NCI-H187 (cell line): ENCODE measurements at regions not wholly inside any gene's neighbourhood (a gene's known extent, or its start where the extent isn't known, plus 50 kb on each side); places are given as distances from the start of the nearest gene placed in this dataset.

Experiments used
- DNase-seq, 2 experiments: peaks; one replicate each; lab custom pipeline; 2025; lab: John Stamatoyannopoulos, UW

DNA sequence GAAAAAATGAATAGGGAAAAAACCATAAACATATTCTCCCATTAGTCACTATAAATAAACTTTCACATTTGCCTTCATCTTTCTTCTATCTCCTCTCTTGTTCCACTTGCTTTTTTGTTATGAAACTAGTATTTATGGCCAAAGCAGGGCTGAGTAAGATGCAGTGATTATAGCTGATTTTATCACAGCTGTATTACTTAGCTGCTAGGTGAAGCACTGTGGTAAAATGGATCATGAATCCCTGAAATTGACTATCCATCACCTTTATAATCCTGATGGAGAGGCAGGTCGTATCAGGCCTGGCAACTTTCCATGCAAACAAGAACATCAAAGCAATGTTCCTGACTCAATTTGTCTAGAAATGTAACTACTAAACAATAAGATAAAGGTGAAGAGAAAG, 471.6 kb downstream of the TUSC7 start:
- DNase-seq = no peak

DNA sequence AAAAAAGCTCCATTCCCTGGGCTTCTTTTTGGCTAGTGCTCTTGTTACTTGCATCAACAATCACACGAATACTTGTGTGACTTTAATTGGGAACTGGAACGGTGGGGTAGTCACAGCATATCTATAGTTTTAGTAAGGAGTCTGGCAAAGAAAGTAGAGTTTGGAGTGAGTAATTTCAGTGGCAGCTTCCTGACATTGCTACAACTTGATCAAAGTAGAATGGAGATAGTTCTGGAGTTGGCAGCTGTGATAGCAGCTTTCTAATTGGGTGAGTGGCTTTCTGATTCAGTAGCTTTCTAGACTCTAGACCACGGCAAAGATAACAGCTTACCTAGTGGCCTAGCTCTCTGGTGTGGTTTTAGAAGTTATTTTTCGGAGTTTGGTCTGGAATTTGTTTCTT, 475.0 kb downstream of the TUSC7 start:
- DNase-seq = no peak

DNA sequence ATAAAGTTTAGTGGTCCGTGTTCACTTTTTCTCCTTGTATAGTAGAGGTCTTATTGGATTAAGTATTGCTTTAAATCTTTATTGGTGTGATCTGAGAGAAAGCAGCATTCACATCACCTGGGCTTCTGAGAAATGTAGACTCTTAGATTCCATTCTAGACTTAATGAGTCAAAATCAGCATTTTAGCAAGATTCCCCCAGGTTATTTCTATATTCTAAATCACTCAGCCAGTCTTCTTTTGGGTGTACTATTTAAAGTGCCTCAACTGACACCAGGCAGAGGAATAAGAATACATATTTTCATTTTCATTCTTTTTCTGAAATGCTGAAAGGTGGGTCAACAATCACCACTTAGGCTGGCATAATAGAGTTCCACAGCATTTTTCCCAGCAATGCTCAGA, 481.7 kb downstream of the TUSC7 start:
- no peak for DNase-seq

DNA sequence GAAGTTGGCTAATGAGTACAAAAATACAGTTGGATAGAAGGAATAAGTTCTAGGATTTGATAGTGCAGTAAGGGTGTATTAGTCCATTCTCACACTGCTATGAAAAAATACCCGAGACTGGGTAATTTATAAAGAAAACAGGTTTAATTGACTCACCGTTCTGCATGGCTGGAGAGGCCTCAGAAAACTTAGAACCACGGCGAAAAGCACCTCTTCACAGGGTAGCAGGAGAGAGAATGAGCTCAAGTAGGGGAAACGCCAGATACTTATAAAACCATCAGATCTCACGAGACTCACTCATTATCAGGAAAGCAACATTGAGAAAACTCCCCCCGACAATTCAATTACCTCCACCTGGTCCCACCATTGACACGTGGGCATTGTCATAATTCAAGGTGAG, 483.3 kb downstream of the TUSC7 start:
- peak; percentile 15 to 50 for DNase-seq

DNA sequence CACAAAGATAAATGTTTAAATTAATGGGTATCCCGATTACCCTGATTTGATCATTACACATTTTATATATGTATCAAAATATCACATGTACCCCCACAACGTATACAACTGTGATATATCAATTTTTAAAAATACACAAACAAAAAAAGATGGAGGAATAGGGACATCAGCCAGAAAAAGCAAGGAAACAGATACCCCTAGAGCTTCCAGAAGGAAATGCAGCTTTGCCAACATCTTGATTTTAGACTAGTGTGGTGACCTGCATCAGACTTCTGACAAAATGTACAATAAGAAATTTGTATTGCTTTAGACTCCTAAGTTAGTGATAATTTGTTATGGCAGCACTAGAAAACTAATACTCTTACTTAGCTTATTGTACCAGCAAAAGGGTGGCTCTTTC, 483.8 kb downstream of the TUSC7 start:
- no peak for DNase-seq

DNA sequence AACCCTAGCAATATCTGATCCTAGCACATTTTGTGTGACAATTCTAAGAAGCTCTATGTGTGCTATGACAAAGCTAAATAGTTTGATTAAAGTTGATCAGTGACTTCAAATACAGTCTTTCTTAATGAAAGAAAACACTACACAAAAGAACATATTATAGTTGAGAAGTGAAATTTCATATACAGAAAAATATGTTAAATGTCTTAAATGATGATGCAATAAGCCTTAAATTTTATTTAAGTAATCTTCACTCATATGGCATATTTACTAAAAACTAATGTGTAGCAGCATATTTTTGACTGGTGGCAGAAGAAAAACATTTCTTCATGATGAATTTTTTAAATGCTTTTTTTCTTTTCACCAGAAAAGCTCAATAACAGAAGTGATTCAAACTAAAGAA, 485.5 kb downstream of the TUSC7 start:
- DNase-seq = no peak

DNA sequence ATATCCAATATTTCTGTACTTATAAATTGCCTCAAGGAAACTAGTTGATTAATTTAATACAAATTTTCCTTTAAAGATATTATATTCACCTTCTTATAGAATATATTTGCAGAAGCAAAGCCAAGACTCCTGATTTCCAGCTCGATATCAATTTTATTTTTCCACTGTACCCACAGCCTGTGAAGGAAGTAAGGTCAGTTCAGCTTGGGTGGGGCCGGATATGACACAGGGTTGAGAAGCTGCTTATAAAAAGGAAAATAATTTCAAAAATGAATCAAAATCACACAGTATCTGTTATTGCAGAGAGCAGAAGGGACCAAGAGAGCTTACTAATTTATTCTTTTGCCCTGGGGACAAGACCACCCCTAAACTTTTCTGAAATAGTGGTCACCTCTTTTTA, 491.4 kb downstream of the TUSC7 start:
- no peak for DNase-seq

DNA sequence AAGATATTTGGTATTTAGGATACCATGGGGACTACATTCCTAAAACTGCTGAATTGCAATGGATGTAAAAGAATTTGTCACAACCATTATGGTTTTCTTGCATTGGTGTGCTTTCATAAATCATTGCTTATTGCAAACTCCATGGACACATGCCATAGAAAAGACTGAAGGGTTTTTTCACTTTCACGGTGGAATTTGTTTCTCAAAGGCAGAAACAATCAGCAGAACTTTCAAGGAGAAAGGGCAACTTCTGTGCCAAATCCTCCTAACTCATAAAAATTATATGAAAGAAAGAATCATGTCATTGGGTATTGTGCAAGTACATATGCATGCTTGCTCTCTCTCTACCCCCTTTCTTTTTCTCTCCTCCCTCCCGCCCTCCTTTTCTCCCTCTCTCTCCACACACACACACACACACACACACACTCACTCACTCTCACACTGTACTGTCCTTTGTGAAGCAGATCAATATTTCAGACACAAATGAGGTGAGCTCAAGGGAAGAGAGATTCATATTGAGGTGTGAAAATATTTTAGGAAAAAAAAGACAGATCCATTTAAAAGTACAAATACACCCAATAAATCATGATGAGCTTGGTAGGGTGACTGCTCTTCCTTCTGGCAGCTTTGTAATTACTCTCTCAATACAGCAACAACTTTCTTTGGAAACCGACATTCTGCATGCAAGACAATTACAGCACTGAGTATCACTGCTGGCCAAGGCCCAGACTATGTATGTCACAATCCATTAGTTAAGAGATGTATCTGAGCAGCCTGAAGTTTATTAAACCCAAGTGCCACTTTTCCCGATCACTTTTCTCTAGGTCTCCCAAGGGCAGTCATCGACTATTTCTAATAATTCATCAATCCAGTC, 492.6 kb downstream of the TUSC7 start:
- DNase-seq = no peak

DNA sequence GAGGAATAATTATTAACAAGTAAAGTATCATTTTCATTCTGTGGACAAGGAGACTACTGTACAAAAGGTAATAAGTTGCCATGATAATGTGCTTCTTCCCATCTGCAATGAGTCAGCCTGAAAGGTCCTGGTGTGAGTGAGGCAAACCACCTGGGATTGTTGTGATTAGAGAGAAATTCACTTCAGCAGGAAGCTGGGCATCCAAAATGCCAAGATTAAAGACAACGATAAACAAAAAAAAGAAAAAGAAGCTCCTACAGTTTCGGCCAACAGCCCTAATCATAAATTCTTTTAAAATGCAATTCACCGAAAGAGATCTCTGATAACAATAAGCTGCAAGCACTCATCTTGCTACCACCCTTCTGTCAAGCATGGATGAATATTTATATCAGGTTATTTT, 507.8 kb downstream of the TUSC7 start:
- no peak for DNase-seq

DNA sequence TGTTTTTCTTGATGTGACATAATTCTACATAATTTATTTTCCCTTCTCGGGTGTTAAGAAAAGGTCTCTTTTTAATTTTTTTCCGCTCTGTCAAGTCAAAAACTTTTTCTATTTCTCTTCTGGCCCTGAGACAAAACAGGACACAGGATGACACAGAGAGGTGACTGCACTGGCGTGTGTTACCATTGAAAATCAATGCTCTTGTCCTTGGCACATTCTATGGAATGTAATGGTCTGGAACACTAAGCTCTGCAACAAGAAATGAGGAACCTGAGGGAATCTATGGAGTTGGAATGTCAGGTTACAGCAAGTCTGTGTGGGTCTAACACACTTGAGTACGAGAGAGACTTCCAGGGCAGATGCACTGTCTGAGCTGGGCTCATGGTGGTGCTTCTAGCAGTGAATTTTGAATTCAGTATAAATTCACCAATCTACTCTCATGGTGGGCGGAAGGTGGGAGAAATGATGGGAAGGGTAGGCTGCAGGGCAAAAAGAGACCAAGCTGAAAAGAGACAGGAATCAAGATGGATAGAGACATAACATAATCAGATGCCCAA, 508.3 kb downstream of the TUSC7 start:
- no peak for DNase-seq

DNA sequence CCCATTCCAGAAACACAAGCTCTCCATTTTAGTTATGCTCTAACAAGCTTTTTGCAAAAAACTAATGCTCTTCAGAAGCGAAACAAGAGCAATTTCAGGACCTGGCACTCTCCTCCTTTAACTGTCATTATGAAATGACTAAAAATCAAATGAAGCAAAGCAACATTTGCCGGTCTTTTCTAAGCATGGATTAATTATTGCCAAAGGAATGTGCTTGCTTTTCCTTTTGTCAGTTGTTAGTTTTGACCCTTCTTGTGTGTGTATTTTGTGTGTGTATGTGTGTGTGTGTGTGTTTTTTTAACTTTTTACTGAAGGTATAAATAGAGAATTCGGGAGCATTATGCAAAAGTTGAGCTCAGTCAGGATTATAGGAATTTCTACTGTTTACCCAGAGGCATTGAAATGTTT, 509.1 kb downstream of the TUSC7 start:
- DNase-seq = no peak

DNA sequence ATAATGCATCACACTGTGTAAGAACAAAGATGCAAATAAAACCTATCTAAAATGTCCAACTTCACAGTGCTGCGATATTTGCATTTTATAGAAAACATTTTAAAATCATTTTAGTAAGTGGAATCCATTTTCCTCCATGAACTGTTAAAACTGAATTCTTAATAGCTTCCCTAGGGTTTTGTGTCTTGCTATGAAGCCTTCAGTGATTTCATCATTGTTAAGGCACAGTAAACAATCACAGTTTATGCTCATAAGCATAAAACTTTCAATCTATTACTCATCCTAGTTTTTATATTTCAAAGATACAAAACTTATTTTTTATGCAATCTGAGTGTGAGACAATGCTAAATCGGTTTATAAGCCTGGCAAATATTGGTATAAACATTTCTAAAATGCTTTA, 509.7 kb downstream of the TUSC7 start:
- DNase-seq = no peak

DNA sequence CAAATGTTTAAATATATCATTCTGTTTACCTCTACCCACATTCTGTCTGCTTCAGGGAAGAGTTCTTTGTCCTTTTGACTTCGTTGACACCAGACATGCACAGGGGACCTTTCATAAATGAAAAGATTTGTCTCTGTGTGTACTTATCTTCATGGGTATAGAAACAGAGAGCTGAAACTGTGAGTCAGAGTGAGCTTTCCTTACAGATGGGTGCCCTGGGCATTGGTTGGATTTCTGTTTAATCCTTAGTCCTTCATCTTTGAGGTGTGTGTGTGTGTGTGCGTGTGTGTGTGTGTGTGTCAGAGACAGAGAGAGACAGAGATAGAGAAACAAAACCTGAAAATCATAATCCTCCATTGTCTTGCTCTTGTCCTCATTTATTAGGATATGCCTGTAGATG, 517.4 kb downstream of the TUSC7 start:
- no peak for DNase-seq

DNA sequence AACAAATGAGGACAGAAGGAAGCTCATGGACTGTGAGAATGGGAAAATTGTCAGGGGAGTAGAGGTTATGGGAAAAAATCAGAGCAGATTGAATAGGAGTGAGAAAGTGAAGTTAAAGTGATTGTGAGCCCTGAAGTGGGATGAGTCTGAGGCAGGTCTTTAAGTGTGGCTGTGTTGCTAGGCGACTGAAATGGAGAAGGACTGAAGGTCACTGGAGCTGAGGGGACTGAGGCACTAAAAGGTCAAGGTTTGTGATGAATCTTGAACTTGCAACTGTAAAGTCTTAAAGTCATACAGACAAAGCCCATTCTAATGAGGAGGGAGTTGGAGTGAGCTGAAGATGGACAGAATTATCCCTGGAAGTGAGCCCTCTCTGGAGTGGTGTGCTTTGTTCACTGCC, 518.9 kb downstream of the TUSC7 start:
- no peak for DNase-seq

DNA sequence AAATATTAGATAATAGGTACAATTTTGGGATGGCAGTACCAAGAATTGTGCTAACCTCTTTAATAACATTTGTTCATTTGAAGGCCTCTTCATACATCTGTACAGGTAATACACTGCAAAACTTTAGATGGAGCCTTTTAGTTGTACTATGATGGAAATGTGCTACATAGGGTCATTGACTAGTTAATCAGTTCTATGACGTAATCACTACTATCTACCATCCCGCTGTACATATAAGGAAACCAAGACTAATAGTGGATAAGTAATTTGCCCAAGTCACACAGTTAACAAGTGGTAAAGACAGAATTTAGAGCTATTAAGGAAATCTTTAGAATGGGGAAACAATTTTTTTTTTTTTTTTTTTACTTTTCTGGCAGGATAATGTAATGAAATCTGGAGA, 521.3 kb downstream of the TUSC7 start:
- no peak for DNase-seq

DNA sequence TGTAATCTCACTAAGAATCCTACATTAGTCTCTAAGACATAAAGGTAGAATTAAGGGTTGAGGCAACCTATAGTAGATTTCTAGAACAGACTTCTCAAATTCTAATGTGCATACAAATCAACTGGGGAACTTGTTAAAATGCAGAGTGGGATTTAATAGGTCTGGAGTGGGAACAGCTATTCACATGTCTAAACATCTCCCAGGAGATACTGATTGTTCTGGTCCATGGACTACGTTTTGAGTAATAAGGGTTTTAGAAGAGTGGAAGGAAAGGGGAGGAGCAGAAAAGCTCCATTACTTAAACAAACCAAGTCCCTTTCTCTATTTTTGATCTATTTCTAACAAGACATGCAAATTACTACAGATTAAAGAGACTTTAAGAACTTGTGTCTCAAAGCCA, 524.8 kb downstream of the TUSC7 start:
- peak; percentile 54 to 63 for DNase-seq

DNA sequence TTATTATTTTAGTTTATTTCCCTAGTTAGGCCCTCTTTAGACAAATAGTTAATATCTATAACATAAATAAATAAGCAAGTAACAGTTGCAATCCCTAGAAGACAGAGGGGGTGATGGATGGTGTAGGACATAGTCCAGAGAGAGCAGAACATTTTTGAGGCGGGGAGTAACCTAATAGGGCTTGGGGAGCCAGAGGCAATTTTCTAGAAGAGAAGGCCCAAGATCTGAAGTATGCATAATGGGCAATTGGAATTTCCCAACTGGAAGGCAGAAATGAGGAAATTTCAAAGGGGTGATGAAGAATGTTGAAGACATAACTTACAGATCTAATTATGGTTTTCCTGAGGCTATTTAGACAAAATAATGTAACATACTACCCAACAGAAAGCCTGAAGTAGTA, 525.7 kb downstream of the TUSC7 start:
- no peak for DNase-seq

DNA sequence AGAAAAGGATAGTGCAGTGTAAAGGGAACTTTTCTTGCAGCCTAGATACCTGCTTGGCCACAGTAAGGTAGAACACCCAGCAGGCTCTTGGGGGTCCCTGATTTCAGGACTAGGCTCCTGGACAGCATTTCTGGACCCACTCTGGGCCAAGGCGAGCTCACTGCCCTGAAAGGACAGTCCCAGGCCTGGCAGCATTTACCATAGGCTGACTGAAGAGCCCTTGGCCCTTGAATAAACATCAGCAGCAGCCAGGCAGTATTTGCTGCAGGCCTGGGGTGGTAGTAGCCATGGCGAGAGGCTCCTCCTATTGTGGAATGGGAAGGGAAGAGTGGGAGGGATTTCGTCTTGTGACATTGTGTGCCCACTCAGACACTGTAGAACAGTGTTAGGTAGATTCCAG, 529.2 kb downstream of the TUSC7 start:
- DNase-seq = peak in 1 of 2 experiments; percentile 44

DNA sequence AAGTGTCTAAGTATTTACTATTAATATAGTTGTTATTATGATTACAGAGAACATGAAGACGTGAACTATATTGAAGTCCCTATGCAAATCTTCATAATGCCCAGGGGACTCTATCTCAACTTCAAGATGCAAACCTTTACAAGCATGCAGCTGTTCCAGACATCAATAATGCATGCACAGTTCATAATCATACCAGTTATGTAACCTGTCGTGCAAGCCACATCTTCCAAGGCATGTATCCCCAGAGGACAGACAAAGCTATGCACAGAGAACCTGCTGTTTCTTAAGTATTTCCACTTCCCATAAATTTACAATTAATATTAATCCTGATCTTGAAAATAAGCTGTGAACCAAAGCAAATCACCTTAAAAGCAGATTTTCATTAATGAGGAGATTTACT, 534.1 kb downstream of the TUSC7 start:
- no peak for DNase-seq

DNA sequence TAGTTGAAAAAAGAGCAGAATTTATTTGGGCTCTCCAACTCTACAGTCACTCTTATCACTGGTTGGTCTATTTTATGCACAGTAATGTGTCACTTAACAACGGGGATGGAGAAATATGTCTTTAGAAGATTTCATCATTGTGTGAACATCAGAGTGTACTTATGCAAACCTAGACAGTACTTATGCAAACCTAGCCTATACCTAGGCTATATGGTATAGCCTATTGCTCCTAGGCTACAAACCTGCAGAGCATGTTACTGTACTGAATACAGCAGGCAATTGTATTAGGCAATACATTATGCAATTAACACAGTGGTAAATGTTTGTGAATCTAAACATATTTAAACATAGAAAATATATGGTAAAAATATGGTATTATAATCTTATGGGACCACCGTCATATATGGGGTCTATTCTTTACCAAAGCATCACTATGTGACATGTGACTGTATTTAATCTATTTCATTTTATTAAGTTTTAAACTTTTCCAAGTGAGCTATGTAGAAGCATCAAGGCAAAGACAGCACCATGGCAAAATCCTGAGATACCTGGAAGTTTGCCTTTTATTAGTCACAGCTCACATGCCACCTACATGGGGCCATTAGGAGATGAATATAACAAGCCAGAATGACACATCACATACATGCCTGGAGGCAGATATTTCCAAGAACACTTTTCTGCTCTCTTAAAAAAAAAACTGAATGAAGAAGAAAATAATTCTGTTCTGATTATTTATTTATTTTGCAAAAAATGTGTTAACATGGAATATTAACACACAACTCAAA, 537.4 kb downstream of the TUSC7 start:
- no peak for DNase-seq

DNA sequence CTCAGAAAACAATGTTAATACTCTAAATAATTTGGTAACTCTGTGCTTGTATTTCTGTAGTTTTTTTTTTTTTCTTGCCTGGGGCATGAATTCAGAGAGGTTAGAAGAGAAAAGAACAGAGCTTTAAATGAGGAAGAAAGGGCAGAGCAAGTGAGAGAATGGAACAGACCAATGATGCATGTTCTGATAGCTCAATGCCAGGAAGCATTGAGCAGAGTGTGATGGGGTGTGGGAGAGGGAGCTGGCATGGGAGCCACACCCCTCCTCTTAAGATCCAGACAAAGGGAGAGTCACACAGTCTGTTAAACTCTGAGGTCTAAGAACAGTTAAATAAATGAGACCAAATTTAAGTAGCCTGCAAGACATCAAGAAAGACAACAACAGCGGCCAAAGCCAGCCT, 538.6 kb downstream of the TUSC7 start:
- no peak for DNase-seq

DNA sequence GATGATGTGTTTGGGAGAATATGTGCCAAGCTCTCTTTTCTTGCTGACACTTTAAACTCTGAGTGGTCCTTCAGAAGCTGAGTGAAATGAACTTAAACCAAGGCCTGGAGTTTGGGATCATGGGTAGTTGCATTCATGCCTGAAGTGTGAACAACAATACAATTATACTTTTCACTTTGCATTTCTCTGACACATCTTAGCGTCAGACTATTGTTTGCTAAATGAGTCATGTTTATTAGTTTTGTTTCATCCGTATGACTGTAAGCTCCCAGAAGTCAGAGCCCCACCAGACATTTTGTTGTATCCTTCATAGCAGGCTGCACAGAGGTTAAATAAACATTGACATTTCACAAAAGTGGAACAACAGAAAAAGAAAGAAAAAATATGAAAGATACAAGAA, 542.6 kb downstream of the TUSC7 start:
- DNase-seq = no peak

DNA sequence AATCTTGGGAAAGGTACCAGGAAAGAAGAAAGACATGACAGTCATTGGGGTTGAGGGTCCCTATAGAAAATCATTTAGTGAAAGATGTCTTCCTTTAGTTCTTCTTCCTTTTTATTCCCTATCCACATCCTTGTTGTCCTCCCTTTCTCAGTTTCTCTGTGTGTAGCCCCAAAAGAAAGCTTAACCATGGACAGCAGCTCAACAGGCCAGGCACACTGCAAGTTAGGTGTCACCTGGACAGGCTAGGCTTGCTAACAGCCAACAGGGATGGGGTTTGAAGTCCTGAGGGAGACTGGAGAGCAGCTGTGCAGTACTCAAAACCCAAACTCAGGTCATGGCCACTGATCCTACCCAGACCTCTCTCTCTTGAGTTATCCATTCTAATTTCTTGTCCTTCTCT, 543.1 kb downstream of the TUSC7 start:
- no peak for DNase-seq
